Neural cell (in vitro differentiated cells): ENCODE measurements at regions not wholly inside any gene's neighbourhood (a gene's known extent, or its start where the extent isn't known, plus 50 kb on each side); places are given as distances from the start of the nearest gene placed in this dataset.

Source experiments
- H2AFZ ChIP-seq: fragments of 200-600, 300-800 bp; sonication (generic), shearing (Covaris generic); 2 replicates; pipeline ENCODE4 v1.6.0; 2014; ENCODE audit warnings: low read depth, mild to moderate bottlenecking, antibody characterized with exemption, low read length, moderate library complexity
- H3F3A ChIP-seq: fragments of 200-600 bp; shearing (Covaris generic); 2 replicates; pipeline ENCODE4 v1.6.1; 2016; ENCODE audit warnings: mild to moderate bottlenecking, moderate library complexity, mixed read lengths, antibody characterized with exemption, low read length; ENCODE audit not compliant: insufficient read depth, poor library complexity, severe bottlenecking
- H3K27ac ChIP-seq: fragments of 200-600, 300-800 bp; sonication (generic), shearing (Covaris generic); 2 replicates; pipeline ENCODE4 v1.5.1; 2014; ENCODE audit warnings: mild to moderate bottlenecking, low read length, moderate library complexity
- H3K27me3 ChIP-seq: fragments of 300-800, 200-600 bp; sonication (generic), shearing (Covaris generic); 2 replicates; pipeline ENCODE4 v1.6.0; 2014; ENCODE audit warnings: mild to moderate bottlenecking, low read depth, low read length, moderate library complexity; ENCODE audit not compliant: insufficient read depth
- H3K36me3 ChIP-seq: fragments of 300-800, 200-600 bp; sonication (generic), shearing (Covaris generic); 2 replicates; pipeline ENCODE4 v1.5.1; 2014; ENCODE audit warnings: mild to moderate bottlenecking, antibody characterized with exemption, low read length, moderate library complexity; ENCODE audit not compliant: insufficient read depth
- H3K4me2 ChIP-seq: fragments of 300-800, 200-600 bp; sonication (generic), shearing (Covaris generic); 2 replicates; pipeline ENCODE4 v1.6.0; 2014; ENCODE audit warnings: mild to moderate bottlenecking, low read length
- H3K4me3 ChIP-seq: fragments of 300-800, 200-600 bp; sonication (generic), shearing (Covaris generic); 2 replicates; pipeline ENCODE4 v1.5.1; 2014; ENCODE audit warnings: mild to moderate bottlenecking, low read length, moderate library complexity
- H3K79me2 ChIP-seq: fragments of 200-600 bp; shearing (Covaris generic); replicated peaks from 2 replicates; pipeline ENCODE4 v1.6.0; 2014; ENCODE audit warnings: mild to moderate bottlenecking, low read length, moderate library complexity; ENCODE audit not compliant: insufficient read depth
- H3K9ac ChIP-seq: fragments of 300-800, 200-600 bp; sonication (generic), shearing (Covaris generic); 2 replicates; pipeline ENCODE4 v1.6.1; 2016; ENCODE audit warnings: mild to moderate bottlenecking, low read length, mixed read lengths
- H3K9me2 ChIP-seq: fragments of 200-600 bp; shearing (Covaris generic); 2 replicates; pipeline ENCODE4 v1.6.1; 2016; ENCODE audit warnings: mild to moderate bottlenecking, low read length, mixed read lengths; ENCODE audit not compliant: insufficient read depth
- H3K9me3 ChIP-seq: fragments of 200-600, 300-800 bp; sonication (generic), shearing (Covaris generic); 2 replicates; pipeline ENCODE4 v1.6.1; 2016; ENCODE audit warnings: mild to moderate bottlenecking, mixed run types, low read length, moderate library complexity, mixed read lengths
- H4K20me1 ChIP-seq: fragments of 200-600 bp; shearing (Covaris generic); 2 replicates; pipeline ENCODE4 v1.6.1; 2016; ENCODE audit warnings: mild to moderate bottlenecking, mixed run types; ENCODE audit not compliant: insufficient read depth
- EP300 ChIP-seq: fragments of 450-650 bp; conservative IDR thresholded peaks from 2 replicates; pipeline ENCODE4 v1.6.1; 2014; ENCODE audit warnings: antibody characterized with exemption, mild to moderate bottlenecking, moderate library complexity; ENCODE audit not compliant: poor library complexity, severe bottlenecking
- EZH2 ChIP-seq: fragments of 200-600, 300-800 bp; shearing (Covaris generic), sonication (generic); IDR thresholded peaks from 2 replicates; pipeline ENCODE4 v1.6.1; 2014; ENCODE audit warnings: antibody characterized with exemption, low read length, borderline replicate concordance, mild to moderate bottlenecking; ENCODE audit not compliant: insufficient read depth, poor library complexity, severe bottlenecking
- MXI1 ChIP-seq: fragments of 450-650 bp; conservative IDR thresholded peaks from 2 replicates; pipeline ENCODE4 v1.6.1; 2014; ENCODE audit warnings: antibody characterized with exemption, mild to moderate bottlenecking; ENCODE audit not compliant: poor library complexity, severe bottlenecking
- POLR2AphosphoS5 ChIP-seq: IDR thresholded peaks from 2 replicates; pipeline ENCODE4 v1.6.1; 2012
- RAD21 ChIP-seq: fragments of 450-650 bp; conservative IDR thresholded peaks from 2 replicates; pipeline ENCODE4 v1.6.1; 2014; ENCODE audit warnings: antibody characterized with exemption, mild to moderate bottlenecking, moderate library complexity
- SMC3 ChIP-seq: fragments of 450-650 bp; conservative IDR thresholded peaks from 2 replicates; pipeline ENCODE4 v1.6.1; 2014; ENCODE audit warnings: antibody characterized with exemption, mild to moderate bottlenecking, moderate library complexity; ENCODE audit not compliant: poor library complexity
- TAF1 ChIP-seq: IDR thresholded peaks from 2 replicates; pipeline ENCODE4 v1.6.1; 2012; ENCODE audit warnings: low read depth
- TF ChIP-seq, protein P1 (sequence below): IDR thresholded peaks from 2 replicates; pipeline ENCODE4 v1.6.1; 2012; ENCODE audit warnings: borderline replicate concordance
- TF ChIP-seq, protein P2 (sequence below): fragments of 450-650 bp; IDR thresholded peaks from 2 replicates; pipeline ENCODE4 v1.5.1; 2014; ENCODE audit warnings: antibody characterized with exemption, mild to moderate bottlenecking, moderate library complexity; ENCODE audit not compliant: poor library complexity, severe bottlenecking

DNA sequence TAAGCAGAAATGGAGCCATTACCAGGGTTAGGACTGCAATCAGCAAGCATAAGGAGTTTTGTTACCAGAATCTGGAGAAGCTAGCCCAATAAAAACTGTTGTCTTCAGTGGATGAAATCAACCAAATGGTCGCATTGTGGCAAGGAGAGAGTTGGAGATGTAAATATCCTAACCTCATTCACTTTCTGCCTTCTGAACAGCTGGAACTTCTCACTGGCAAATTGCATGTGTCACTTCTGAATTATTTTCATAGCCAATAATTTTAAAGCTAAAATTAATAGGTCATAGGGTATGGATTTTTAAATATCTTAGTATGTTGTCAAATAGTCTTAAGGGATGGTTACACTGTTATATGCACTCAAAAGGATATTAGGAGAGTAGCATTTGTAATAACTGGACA is 121.6 kb downstream of the SUCNR1 start:
- H3K27me3 ChIP-seq: no peaks in the 10 kb centered on the region
- H3K9me2 ChIP-seq: no peaks in the 10 kb centered on the region
- no peaks in the 10 kb centered on the region for H4K20me1 ChIP-seq
- H2AFZ ChIP-seq: no peak overlapping the region
- H3K9me3 ChIP-seq: no peaks in the 10 kb centered on the region
- H3K4me3 ChIP-seq: no peak overlapping the region
- no peaks in the 10 kb centered on the region for H3K36me3 ChIP-seq
- H3K27ac ChIP-seq: no peak overlapping the region
- no peaks in the 10 kb centered on the region for H3F3A ChIP-seq
- TF ChIP-seq, protein P1, sequence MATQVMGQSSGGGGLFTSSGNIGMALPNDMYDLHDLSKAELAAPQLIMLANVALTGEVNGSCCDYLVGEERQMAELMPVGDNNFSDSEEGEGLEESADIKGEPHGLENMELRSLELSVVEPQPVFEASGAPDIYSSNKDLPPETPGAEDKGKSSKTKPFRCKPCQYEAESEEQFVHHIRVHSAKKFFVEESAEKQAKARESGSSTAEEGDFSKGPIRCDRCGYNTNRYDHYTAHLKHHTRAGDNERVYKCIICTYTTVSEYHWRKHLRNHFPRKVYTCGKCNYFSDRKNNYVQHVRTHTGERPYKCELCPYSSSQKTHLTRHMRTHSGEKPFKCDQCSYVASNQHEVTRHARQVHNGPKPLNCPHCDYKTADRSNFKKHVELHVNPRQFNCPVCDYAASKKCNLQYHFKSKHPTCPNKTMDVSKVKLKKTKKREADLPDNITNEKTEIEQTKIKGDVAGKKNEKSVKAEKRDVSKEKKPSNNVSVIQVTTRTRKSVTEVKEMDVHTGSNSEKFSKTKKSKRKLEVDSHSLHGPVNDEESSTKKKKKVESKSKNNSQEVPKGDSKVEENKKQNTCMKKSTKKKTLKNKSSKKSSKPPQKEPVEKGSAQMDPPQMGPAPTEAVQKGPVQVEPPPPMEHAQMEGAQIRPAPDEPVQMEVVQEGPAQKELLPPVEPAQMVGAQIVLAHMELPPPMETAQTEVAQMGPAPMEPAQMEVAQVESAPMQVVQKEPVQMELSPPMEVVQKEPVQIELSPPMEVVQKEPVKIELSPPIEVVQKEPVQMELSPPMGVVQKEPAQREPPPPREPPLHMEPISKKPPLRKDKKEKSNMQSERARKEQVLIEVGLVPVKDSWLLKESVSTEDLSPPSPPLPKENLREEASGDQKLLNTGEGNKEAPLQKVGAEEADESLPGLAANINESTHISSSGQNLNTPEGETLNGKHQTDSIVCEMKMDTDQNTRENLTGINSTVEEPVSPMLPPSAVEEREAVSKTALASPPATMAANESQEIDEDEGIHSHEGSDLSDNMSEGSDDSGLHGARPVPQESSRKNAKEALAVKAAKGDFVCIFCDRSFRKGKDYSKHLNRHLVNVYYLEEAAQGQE: no peak
- TF ChIP-seq, protein P2, sequence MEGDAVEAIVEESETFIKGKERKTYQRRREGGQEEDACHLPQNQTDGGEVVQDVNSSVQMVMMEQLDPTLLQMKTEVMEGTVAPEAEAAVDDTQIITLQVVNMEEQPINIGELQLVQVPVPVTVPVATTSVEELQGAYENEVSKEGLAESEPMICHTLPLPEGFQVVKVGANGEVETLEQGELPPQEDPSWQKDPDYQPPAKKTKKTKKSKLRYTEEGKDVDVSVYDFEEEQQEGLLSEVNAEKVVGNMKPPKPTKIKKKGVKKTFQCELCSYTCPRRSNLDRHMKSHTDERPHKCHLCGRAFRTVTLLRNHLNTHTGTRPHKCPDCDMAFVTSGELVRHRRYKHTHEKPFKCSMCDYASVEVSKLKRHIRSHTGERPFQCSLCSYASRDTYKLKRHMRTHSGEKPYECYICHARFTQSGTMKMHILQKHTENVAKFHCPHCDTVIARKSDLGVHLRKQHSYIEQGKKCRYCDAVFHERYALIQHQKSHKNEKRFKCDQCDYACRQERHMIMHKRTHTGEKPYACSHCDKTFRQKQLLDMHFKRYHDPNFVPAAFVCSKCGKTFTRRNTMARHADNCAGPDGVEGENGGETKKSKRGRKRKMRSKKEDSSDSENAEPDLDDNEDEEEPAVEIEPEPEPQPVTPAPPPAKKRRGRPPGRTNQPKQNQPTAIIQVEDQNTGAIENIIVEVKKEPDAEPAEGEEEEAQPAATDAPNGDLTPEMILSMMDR: no peak
- TF ChIP-seq EP300: no peak
- no peak for TF ChIP-seq EZH2
- TF ChIP-seq RAD21: no peak
- no peak for TF ChIP-seq POLR2AphosphoS5
- no peak overlapping the region for H3K9ac ChIP-seq
- H3K79me2 ChIP-seq: no peaks in the 10 kb centered on the region
- H3K4me2 ChIP-seq: no peak overlapping the region

DNA sequence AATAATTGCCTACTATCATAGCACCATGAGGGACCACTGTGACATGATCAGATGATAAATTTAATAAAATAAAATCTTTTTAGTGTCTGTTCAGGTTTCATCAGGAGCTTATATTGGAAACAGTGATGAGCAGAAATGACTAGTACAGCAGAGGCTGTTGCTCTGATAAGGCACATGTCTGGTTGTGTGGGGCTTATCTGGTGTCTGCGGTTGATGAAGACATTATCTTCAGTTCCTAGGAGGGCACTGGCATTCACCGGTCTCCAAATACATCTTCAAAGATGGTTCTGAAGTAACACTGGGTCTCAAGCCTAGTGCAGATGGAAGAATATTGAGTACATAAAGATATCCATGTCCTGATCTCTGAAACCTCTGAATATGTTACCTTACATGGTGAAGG is 125.3 kb downstream of the SUCNR1 start:
- Histone ChIP-seq H3K27ac (no peak overlapping the region), H3K36me3 (no peaks in the 10 kb centered on the region), H3K4me3 (no peak overlapping the region), H3K79me2 (no peaks in the 10 kb centered on the region), H4K20me1 (no peaks in the 10 kb centered on the region), H3K4me2 (no peak overlapping the region), H3F3A (no peaks in the 10 kb centered on the region), H3K27me3 (no peaks in the 10 kb centered on the region), H3K9me2 (no peaks in the 10 kb centered on the region), H2AFZ (no peak overlapping the region), H3K9me3 (no peaks in the 10 kb centered on the region), H3K9ac (no peak overlapping the region)
- TF ChIP-seq SMC3 (no peak), MXI1 (no peak), TAF1 (no peak), EZH2 (no peak), POLR2AphosphoS5 (no peak), RAD21 (no peak), EP300 (no peak)
- TF ChIP-seq, protein P1: no peak
- TF ChIP-seq, protein P2: no peak
